GM20000 (cell line): ENCODE measurements at regions not wholly inside any gene's neighbourhood (a gene's known extent, or its start where the extent isn't known, plus 50 kb on each side); places are given as distances from the start of the nearest gene placed in this dataset.

Source experiments
- DNase-seq: peaks from one replicate; pipeline ENCODE4 v3.0.0; 2012; ENCODE audit warnings: low spot score
- CTCF ChIP-seq: IDR thresholded peaks from 2 replicates; pipeline ENCODE4 v1.5.1; 2012; ENCODE audit warnings: mild to moderate bottlenecking, control low read depth; ENCODE audit errors: extremely low read depth, missing control alignments

- no peak for TF ChIP-seq CTCF
- no peak for DNase-seq
These were observed 260.1 kb upstream of the AUTS2 start for GRCh38 chr7:69338144-69338543.

DNA sequence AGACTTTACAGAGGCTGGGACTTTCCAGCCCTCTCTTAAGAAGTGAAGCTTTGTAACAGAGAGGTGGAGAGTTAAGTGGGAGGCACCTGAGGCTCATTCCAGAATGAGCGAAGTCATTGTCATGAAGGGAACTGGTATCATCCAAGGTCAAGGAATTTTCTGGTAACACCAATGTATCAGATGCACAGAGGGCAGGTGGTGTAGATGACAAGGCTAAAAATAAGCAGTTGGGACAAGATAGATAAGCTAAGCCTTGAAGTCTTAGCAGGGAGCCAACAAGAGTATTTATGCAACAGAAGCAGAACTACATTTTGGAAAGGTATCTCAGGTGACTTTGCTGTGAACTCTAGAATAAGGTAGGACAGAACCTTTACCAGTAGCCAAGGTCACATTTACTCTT, 257.0 kb upstream of the AUTS2 start:
- no peak for DNase-seq
- no peak for TF ChIP-seq CTCF

GRCh38 chr7:69342154-69342884, 256.0 kb upstream of the AUTS2 start:
- DNase-seq = no peak
- no peak for TF ChIP-seq CTCF

- no peak for DNase-seq
- no peak for TF ChIP-seq CTCF
These were observed 249.0 kb upstream of the AUTS2 start for GRCh38 chr7:69349291-69349690.

DNA sequence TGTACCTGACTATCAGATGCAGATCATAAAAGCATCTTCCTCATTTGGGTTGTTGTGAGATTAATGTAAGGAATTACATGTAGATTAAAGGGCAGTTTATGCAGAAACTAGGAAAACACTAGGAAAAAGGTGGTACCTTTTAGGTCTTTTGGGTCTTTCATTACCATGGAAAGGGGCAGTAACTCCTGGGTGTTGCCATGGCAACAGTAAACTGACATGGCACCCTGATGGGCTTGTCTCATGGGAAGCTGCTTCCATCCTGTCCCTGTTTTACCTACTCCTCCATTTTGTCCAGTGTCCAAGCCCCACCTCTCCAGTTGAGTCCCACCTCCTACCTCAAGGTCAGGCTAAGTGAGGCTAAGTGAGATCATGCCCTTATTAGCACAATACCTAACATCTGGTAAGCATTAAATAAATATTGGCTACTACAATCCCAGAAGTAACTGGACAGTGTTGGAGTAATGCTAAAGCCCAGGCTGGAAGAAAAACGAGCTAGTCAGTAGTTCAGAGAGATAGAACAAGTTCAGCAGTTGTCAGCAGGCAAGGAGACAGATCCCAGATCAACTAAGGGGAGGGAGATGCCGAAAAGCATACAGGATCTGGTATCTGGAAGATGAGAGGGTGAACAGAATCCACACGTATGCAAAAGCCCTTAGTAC, 240.0 kb upstream of the AUTS2 start:
- TF ChIP-seq CTCF = no peak
- DNase-seq = no peak

GRCh38 chr7:69359003-69359700, 239.1 kb upstream of the AUTS2 start:
- no peak for DNase-seq
- no peak for TF ChIP-seq CTCF

DNA sequence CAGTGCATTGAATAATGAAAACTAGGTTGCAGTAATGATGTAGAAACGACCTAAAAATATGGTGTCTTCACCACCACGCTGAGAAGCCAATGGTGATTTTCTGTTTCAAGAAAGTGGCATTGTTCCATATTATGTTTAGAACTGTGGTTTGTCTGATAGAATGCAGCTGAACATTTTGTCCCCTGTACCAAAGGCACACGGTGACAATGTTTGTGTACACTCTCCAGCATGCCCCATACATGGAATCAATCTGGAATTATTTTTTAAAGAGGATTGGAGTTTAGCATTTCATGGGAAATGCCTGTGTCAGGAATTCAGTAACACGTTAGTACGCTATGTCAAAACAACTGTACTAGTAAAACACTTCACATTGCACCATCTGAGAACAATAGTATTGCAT, 237.4 kb upstream of the AUTS2 start:
- DNase-seq = no peak
- no peak for TF ChIP-seq CTCF
